GM19025 (cell line): ENCODE measurements at regions not wholly inside any gene's neighbourhood (a gene's known extent, or its start where the extent isn't known, plus 50 kb on each side); places are given as distances from the start of the nearest gene placed in this dataset.

Source experiments
- ATAC-seq: cut with Tn5 transposase; IDR thresholded peaks from one replicate; pipeline ENCODE4 v1.9.1; 2021; ENCODE audit warnings: mild to moderate bottlenecking, low read depth, moderate library complexity; ENCODE audit not compliant: unreplicated experiment

- ATAC-seq = no peak
Measured at GRCh38 chr6:113450061-113450465, 407.1 kb upstream of the MARCKS start.

GRCh38 chr6:113451049-113451448, 406.1 kb upstream of the MARCKS start:
- no peak for ATAC-seq

GRCh38 chr6:113457198-113457597, 399.9 kb upstream of the MARCKS start:
- no peak for ATAC-seq

- no peak for ATAC-seq
Measured at GRCh38 chr6:113457751-113458150, 399.4 kb upstream of the MARCKS start.

GRCh38 chr6:113458368-113459010, 398.7 kb upstream of the MARCKS start:
- no peak for ATAC-seq

GRCh38 chr6:113461153-113461932, 395.8 kb upstream of the MARCKS start:
- no peak for ATAC-seq

- no peak for ATAC-seq
Measured at GRCh38 chr6:113464536-113464935, 392.6 kb upstream of the MARCKS start.

- ATAC-seq = no peak
Measured at GRCh38 chr6:113464960-113465359, 392.2 kb upstream of the MARCKS start.

- no peak for ATAC-seq
Measured at GRCh38 chr6:113466526-113466925, 390.6 kb upstream of the MARCKS start.

GRCh38 chr6:113475392-113475791, 381.8 kb upstream of the MARCKS start:
- no peak for ATAC-seq

- ATAC-seq = no peak
Measured at GRCh38 chr6:113476937-113477839, 380.0 kb upstream of the MARCKS start.

GRCh38 chr6:113480616-113481015, 376.5 kb upstream of the MARCKS start:
- no peak for ATAC-seq

GRCh38 chr6:113481458-113481857, 375.7 kb upstream of the MARCKS start:
- no peak for ATAC-seq

GRCh38 chr6:113481910-113482309, 375.2 kb upstream of the MARCKS start:
- no peak for ATAC-seq

GRCh38 chr6:113482771-113483170, 374.4 kb upstream of the MARCKS start:
- ATAC-seq = no peak

GRCh38 chr6:113486199-113486598, 370.9 kb upstream of the MARCKS start:
- no peak for ATAC-seq

GRCh38 chr6:113487489-113488058, 369.6 kb upstream of the MARCKS start:
- no peak for ATAC-seq

- ATAC-seq = no peak
Measured at GRCh38 chr6:113488061-113488460, 369.1 kb upstream of the MARCKS start.

GRCh38 chr6:113488812-113489685, 368.1 kb upstream of the MARCKS start:
- no peak for ATAC-seq
